ENCODE measurements at regions not wholly inside any gene's neighbourhood (a gene's known extent, or its start where the extent isn't known, plus 50 kb on each side); places are given as distances from the start of the nearest gene placed in this dataset.

- TF ChIP-seq CTCF (IDR thresholded peaks at IDR 0.05; ENCODE audit: poor library complexity, severe bottlenecking), result no peak
- no peak for TF ChIP-seq POLR2AphosphoS5 (IDR thresholded peaks at IDR 0.05)
- TF ChIP-seq EP300 (conservative IDR thresholded peaks at IDR 0.05; ENCODE audit: poor library complexity, severe bottlenecking), result no peak
- TF ChIP-seq EZH2 (IDR thresholded peaks at IDR 0.05; ENCODE audit: borderline replicate concordance, insufficient read depth, low read length, poor library complexity, severe bottlenecking), result no peak
- TF ChIP-seq SMC3 (conservative IDR thresholded peaks at IDR 0.05; ENCODE audit: poor library complexity), result no peak
Measured at GRCh38 chr6:44642349-44642748, 254.8 kb downstream of the CDC5L start.

All from neural cell (in vitro differentiated cells).